T-helper 1 cell treated with Interleukin-12 subunit alpha and Interleukin-12 subunit beta and Interleukin-4 antibody, amounts not matched to agents 30 μg/mL and 1 μg/mL, for 36 hours (primary cell): ENCODE measurements at regions not wholly inside any gene's neighbourhood (a gene's known extent, or its start where the extent isn't known, plus 50 kb on each side); places are given as distances from the start of the nearest gene placed in this dataset.

Experiments used
- H3K27ac Mint-ChIP-seq: one replicate; pipeline ENCODE4 v1.8.0; 2021; ENCODE audit warnings: mild to moderate bottlenecking, mixed read lengths
- H3K27me3 Mint-ChIP-seq: one replicate; pipeline ENCODE4 v1.8.0; 2021; ENCODE audit warnings: low read depth, mixed read lengths
- H3K36me3 Mint-ChIP-seq: one replicate; pipeline ENCODE4 v1.8.0; 2021; ENCODE audit warnings: low read depth, mixed read lengths
- H3K4me1 Mint-ChIP-seq: one replicate; pipeline ENCODE4 v1.8.0; 2021; ENCODE audit warnings: low read depth, mixed read lengths
- H3K4me3 Mint-ChIP-seq: one replicate; pipeline ENCODE4 v1.8.0; 2021; ENCODE audit warnings: mild to moderate bottlenecking, moderate library complexity, mixed read lengths
- H3K9me3 Mint-ChIP-seq: one replicate; pipeline ENCODE4 v1.8.0; 2021; ENCODE audit warnings: mixed read lengths

- H3K9me3 Mint-ChIP-seq = peaks cover 4% of the 10 kb centered on the region
- H3K27me3 Mint-ChIP-seq = no peaks in the 10 kb centered on the region
- H3K27ac Mint-ChIP-seq = no peak overlapping the region
- no peak overlapping the region for H3K4me3 Mint-ChIP-seq
- H3K4me1 Mint-ChIP-seq = no peaks in the 10 kb centered on the region
- H3K36me3 Mint-ChIP-seq = no peaks in the 10 kb centered on the region
Observed at GRCh38 chr2:234732404-234733092, 219.3 kb upstream of the SH3BP4 start.

GRCh38 chr2:234731236-234731635 is 220.6 kb upstream of the SH3BP4 start:
- H3K9me3 Mint-ChIP-seq = peaks cover 4% of the 10 kb centered on the region

GRCh38 chr2:234730066-234730640 is 221.7 kb upstream of the SH3BP4 start:
- Mint-ChIP-seq H3K36me3 (no peaks in the 10 kb centered on the region), H3K4me3 (no peak overlapping the region), H3K27me3 (peaks cover 2% of the 10 kb centered on the region), H3K4me1 (no peaks in the 10 kb centered on the region), H3K9me3 (peaks cover 2% of the 10 kb centered on the region), H3K27ac (no peak overlapping the region)

More at GRCh38 chr2:234731236-234731635, 220.6 kb upstream of the SH3BP4 start:
- Mint-ChIP-seq H3K4me1 (no peaks in the 10 kb centered on the region), H3K4me3 (no peak overlapping the region), H3K36me3 (no peaks in the 10 kb centered on the region), H3K27me3 (no peaks in the 10 kb centered on the region), H3K27ac (no peak overlapping the region)

GRCh38 chr2:234725528-234726264 is 226.1 kb upstream of the SH3BP4 start:
- Mint-ChIP-seq H3K4me3 (no peak overlapping the region), H3K9me3 (no peaks in the 10 kb centered on the region)

GRCh38 chr2:234724850-234725249 is 227.0 kb upstream of the SH3BP4 start:
- H3K36me3 Mint-ChIP-seq = no peaks in the 10 kb centered on the region
- no peaks in the 10 kb centered on the region for H3K4me1 Mint-ChIP-seq
- H3K27ac Mint-ChIP-seq = no peak overlapping the region
- no peaks in the 10 kb centered on the region for H3K9me3 Mint-ChIP-seq
- no peak overlapping the region for H3K4me3 Mint-ChIP-seq
- H3K27me3 Mint-ChIP-seq = peaks cover 5% of the 10 kb centered on the region

More at GRCh38 chr2:234725528-234726264, 226.1 kb upstream of the SH3BP4 start:
- no peak overlapping the region for H3K27ac Mint-ChIP-seq
- peaks cover 5% of the 10 kb centered on the region for H3K27me3 Mint-ChIP-seq
- no peaks in the 10 kb centered on the region for H3K4me1 Mint-ChIP-seq
- no peaks in the 10 kb centered on the region for H3K36me3 Mint-ChIP-seq

GRCh38 chr2:234723400-234723799 is 226.5 kb upstream of the ARL4C start:
- H3K36me3 Mint-ChIP-seq = no peaks in the 10 kb centered on the region
- H3K27ac Mint-ChIP-seq = no peak overlapping the region
- no peak overlapping the region for H3K4me3 Mint-ChIP-seq
- no peaks in the 10 kb centered on the region for H3K9me3 Mint-ChIP-seq
- peaks cover 5% of the 10 kb centered on the region for H3K27me3 Mint-ChIP-seq
- H3K4me1 Mint-ChIP-seq = no peaks in the 10 kb centered on the region

- no peaks in the 10 kb centered on the region for H3K4me1 Mint-ChIP-seq
- H3K9me3 Mint-ChIP-seq = no peaks in the 10 kb centered on the region
- peaks cover 5% of the 10 kb centered on the region for H3K27me3 Mint-ChIP-seq
- no peak overlapping the region for H3K4me3 Mint-ChIP-seq
- no peaks in the 10 kb centered on the region for H3K36me3 Mint-ChIP-seq
- H3K27ac Mint-ChIP-seq = no peak overlapping the region
Observed at GRCh38 chr2:234722176-234722575, 225.3 kb upstream of the ARL4C start.

- no peaks in the 10 kb centered on the region for H3K9me3 Mint-ChIP-seq
- no peaks in the 10 kb centered on the region for H3K27me3 Mint-ChIP-seq
- H3K4me3 Mint-ChIP-seq = no peak overlapping the region
- H3K36me3 Mint-ChIP-seq = no peaks in the 10 kb centered on the region
- no peak overlapping the region for H3K27ac Mint-ChIP-seq
- H3K4me1 Mint-ChIP-seq = no peaks in the 10 kb centered on the region
Observed at GRCh38 chr2:234719116-234719716, 222.3 kb upstream of the ARL4C start.

GRCh38 chr2:234716271-234716670 is 219.4 kb upstream of the ARL4C start:
- Mint-ChIP-seq H3K27me3 (no peaks in the 10 kb centered on the region), H3K4me3 (no peak overlapping the region), H3K9me3 (no peaks in the 10 kb centered on the region), H3K36me3 (no peaks in the 10 kb centered on the region), H3K27ac (no peak overlapping the region), H3K4me1 (no peaks in the 10 kb centered on the region)

- H3K36me3 Mint-ChIP-seq = no peaks in the 10 kb centered on the region
- no peak overlapping the region for H3K4me3 Mint-ChIP-seq
- H3K9me3 Mint-ChIP-seq = no peaks in the 10 kb centered on the region
- H3K27me3 Mint-ChIP-seq = no peaks in the 10 kb centered on the region
- no peak overlapping the region for H3K27ac Mint-ChIP-seq
- H3K4me1 Mint-ChIP-seq = no peaks in the 10 kb centered on the region
Observed at GRCh38 chr2:234715671-234716250, 218.9 kb upstream of the ARL4C start.

- H3K9me3 Mint-ChIP-seq = no peaks in the 10 kb centered on the region
- no peak overlapping the region for H3K27ac Mint-ChIP-seq
- H3K27me3 Mint-ChIP-seq = no peaks in the 10 kb centered on the region
- H3K36me3 Mint-ChIP-seq = no peaks in the 10 kb centered on the region
- H3K4me1 Mint-ChIP-seq = no peaks in the 10 kb centered on the region
- no peak overlapping the region for H3K4me3 Mint-ChIP-seq
Observed at GRCh38 chr2:234714711-234715110, 217.8 kb upstream of the ARL4C start.

- no peak overlapping the region for H3K4me3 Mint-ChIP-seq
- no peaks in the 10 kb centered on the region for H3K27me3 Mint-ChIP-seq
- no peaks in the 10 kb centered on the region for H3K36me3 Mint-ChIP-seq
- H3K27ac Mint-ChIP-seq = no peak overlapping the region
- H3K4me1 Mint-ChIP-seq = no peaks in the 10 kb centered on the region
- H3K9me3 Mint-ChIP-seq = no peaks in the 10 kb centered on the region
Observed at GRCh38 chr2:234712421-234712935, 215.6 kb upstream of the ARL4C start.

- Mint-ChIP-seq H3K4me3 (no peak overlapping the region), H3K27ac (no peak overlapping the region), H3K36me3 (no peaks in the 10 kb centered on the region), H3K27me3 (no peaks in the 10 kb centered on the region), H3K4me1 (no peaks in the 10 kb centered on the region), H3K9me3 (no peaks in the 10 kb centered on the region)
Observed at GRCh38 chr2:234711308-234711707, 214.4 kb upstream of the ARL4C start.

- Mint-ChIP-seq H3K4me1 (no peaks in the 10 kb centered on the region), H3K4me3 (no peak overlapping the region), H3K27ac (no peak overlapping the region), H3K27me3 (no peaks in the 10 kb centered on the region), H3K36me3 (no peaks in the 10 kb centered on the region), H3K9me3 (no peaks in the 10 kb centered on the region)
Observed at GRCh38 chr2:234710587-234710986, 213.7 kb upstream of the ARL4C start.
